ENCODE measurements at regions not wholly inside any gene's neighbourhood (a gene's known extent, or its start where the extent isn't known, plus 50 kb on each side); places are given as distances from the start of the nearest gene placed in this dataset.

GRCh38 chr4:171717231-171717741, 95.9 kb upstream of the GALNTL6 start:
- TF ChIP-seq CTCF (IDR thresholded peaks at IDR 0.05; ENCODE audit: extremely low read depth in 1 of 2, insufficient read depth in 1 of 2, low read depth in 1 of 2, low read length in 2 of 2) (no peak), POLR2A (IDR thresholded peaks at IDR 0.05; ENCODE audit: low read depth, low read length) (no peak), EZH2 (IDR thresholded peaks at IDR 0.05; ENCODE audit: borderline replicate concordance, low read depth, low read length, severe bottlenecking) (no peak)
